SW480 (cell line): ENCODE measurements at regions not wholly inside any gene's neighbourhood (a gene's known extent, or its start where the extent isn't known, plus 50 kb on each side); places are given as distances from the start of the nearest gene placed in this dataset.
"Not testable (repeated sequence)": the region's sequence is repeated elsewhere in the genome, so short reads cannot be mapped to it uniquely, and the experiment has no call there.

Source experiments
- DNase-seq: peaks from one replicate; pipeline ENCODE4 v3.0.0-alpha.2; 2016; ENCODE audit warnings: low spot score

- DNase-seq, result no peak
Observed at GRCh38 chr5:92695123-92696003, 885.7 kb downstream of the NR2F1-AS1 start.

GRCh38 chr5:92694067-92694466, 887.0 kb downstream of the NR2F1-AS1 start:
- DNase-seq, result no peak

- DNase-seq, result not testable (repeated sequence)
Observed at GRCh38 chr5:92691955-92692354, 889.1 kb downstream of the NR2F1-AS1 start.

GRCh38 chr5:92687821-92688722, 892.9 kb downstream of the NR2F1-AS1 start:
- DNase-seq, result no peak

- DNase-seq, result no peak
Observed at GRCh38 chr5:92678640-92679039, 902.4 kb downstream of the NR2F1-AS1 start.

- DNase-seq, result no peak
Observed at GRCh38 chr5:92676215-92677165, 904.5 kb downstream of the NR2F1-AS1 start.

- DNase-seq, result no peak
Observed at GRCh38 chr5:92674321-92674720, 906.7 kb downstream of the NR2F1-AS1 start.

- DNase-seq, result no peak
Observed at GRCh38 chr5:92665506-92665905, 915.5 kb downstream of the NR2F1-AS1 start.

GRCh38 chr5:92662741-92663140, 918.3 kb downstream of the NR2F1-AS1 start:
- DNase-seq, result no peak

GRCh38 chr5:92659246-92659645, 921.8 kb downstream of the NR2F1-AS1 start:
- no peak for DNase-seq

GRCh38 chr5:92654601-92655000, 926.4 kb downstream of the NR2F1-AS1 start:
- not testable (repeated sequence) for DNase-seq

GRCh38 chr5:92653730-92654461, 927.1 kb downstream of the NR2F1-AS1 start:
- no peak for DNase-seq

- no peak for DNase-seq
Observed at GRCh38 chr5:92652756-92653155, 928.3 kb downstream of the NR2F1-AS1 start.

- no peak for DNase-seq
Observed at GRCh38 chr5:92644266-92644886, 936.6 kb downstream of the NR2F1-AS1 start.

- DNase-seq, result peak; percentile 2
Observed at GRCh38 chr5:92641031-92641962, 939.7 kb downstream of the NR2F1-AS1 start.

GRCh38 chr5:92640340-92640739, 940.7 kb downstream of the NR2F1-AS1 start:
- DNase-seq, result no peak

GRCh38 chr5:92637960-92638359, 943.1 kb downstream of the NR2F1-AS1 start:
- DNase-seq, result no peak

- DNase-seq, result no peak
Observed at GRCh38 chr5:92637247-92637646, 943.8 kb downstream of the NR2F1-AS1 start.

- no peak for DNase-seq
Observed at GRCh38 chr5:92635001-92635461, 946.0 kb downstream of the NR2F1-AS1 start.
